ENCODE measurements at regions not wholly inside any gene's neighbourhood (a gene's known extent, or its start where the extent isn't known, plus 50 kb on each side); places are given as distances from the start of the nearest gene placed in this dataset.
"Not testable (repeated sequence)": the region's sequence is repeated elsewhere in the genome, so short reads cannot be mapped to it uniquely, and the experiment has no call there.

- not testable (repeated sequence) for H3K4me3 ChIP-seq (ENCODE audit: low read depth in 1 of 2, low read length in 2 of 2); H3K27me3 ChIP-seq (ENCODE audit: control insufficient read depth in 1 of 2, insufficient read depth in 2 of 2, low read length in 2 of 2); H3K4me1 ChIP-seq (ENCODE audit: insufficient read depth, low read length); H3K36me3 ChIP-seq (ENCODE audit: insufficient read depth, low read length); H3K9me3 ChIP-seq (ENCODE audit: low read length); H3K9ac ChIP-seq (ENCODE audit: low read length); H3K27ac ChIP-seq (ENCODE audit: low read depth, low read length)
Observed at GRCh38 chr1:238601604-238602003, 710.9 kb upstream of the ZP4 start.

- Histone ChIP-seq H3K9ac (ENCODE audit: low read length) (no peak overlapping the region), H3K27me3 (ENCODE audit: control insufficient read depth in 1 of 2, insufficient read depth in 2 of 2, low read length in 2 of 2) (no peaks in the 10 kb centered on the region)
Observed at GRCh38 chr1:238596703-238597102, 706.0 kb upstream of the ZP4 start.

GRCh38 chr1:238592621-238593020, 701.9 kb upstream of the ZP4 start:
- no peaks in the 10 kb centered on the region for H3K4me1 ChIP-seq (ENCODE audit: insufficient read depth, low read length)
- no peaks in the 10 kb centered on the region for H3K27me3 ChIP-seq (ENCODE audit: control insufficient read depth in 1 of 2, insufficient read depth in 2 of 2, low read length in 2 of 2)
- no peak overlapping the region for H3K27ac ChIP-seq (ENCODE audit: low read depth, low read length)
- H3K9ac ChIP-seq (ENCODE audit: low read length) = no peak overlapping the region
- no peak overlapping the region for H3K4me3 ChIP-seq (ENCODE audit: low read depth in 1 of 2, low read length in 2 of 2)
- H3K36me3 ChIP-seq (ENCODE audit: insufficient read depth, low read length) = no peaks in the 10 kb centered on the region
- H3K9me3 ChIP-seq (ENCODE audit: low read length) = no peaks in the 10 kb centered on the region

More at GRCh38 chr1:238596703-238597102, 706.0 kb upstream of the ZP4 start:
- Histone ChIP-seq H3K27ac (ENCODE audit: low read depth, low read length) (no peak overlapping the region), H3K4me1 (ENCODE audit: insufficient read depth, low read length) (no peaks in the 10 kb centered on the region), H3K4me3 (ENCODE audit: low read depth in 1 of 2, low read length in 2 of 2) (no peak overlapping the region), H3K9me3 (ENCODE audit: low read length) (no peaks in the 10 kb centered on the region), H3K36me3 (ENCODE audit: insufficient read depth, low read length) (no peaks in the 10 kb centered on the region)

- H3K4me3 ChIP-seq (ENCODE audit: low read depth in 1 of 2, low read length in 2 of 2) = no peak overlapping the region
- no peaks in the 10 kb centered on the region for H3K9me3 ChIP-seq (ENCODE audit: low read length)
- H3K27me3 ChIP-seq (ENCODE audit: control insufficient read depth in 1 of 2, insufficient read depth in 2 of 2, low read length in 2 of 2) = no peaks in the 10 kb centered on the region
- H3K4me1 ChIP-seq (ENCODE audit: insufficient read depth, low read length) = no peaks in the 10 kb centered on the region
- no peak overlapping the region for H3K9ac ChIP-seq (ENCODE audit: low read length)
- no peaks in the 10 kb centered on the region for H3K36me3 ChIP-seq (ENCODE audit: insufficient read depth, low read length)
- no peak overlapping the region for H3K27ac ChIP-seq (ENCODE audit: low read depth, low read length)
Observed at GRCh38 chr1:238589843-238590435, 699.2 kb upstream of the ZP4 start.

- Histone ChIP-seq H3K9me3 (ENCODE audit: low read length) (no peaks in the 10 kb centered on the region), H3K27ac (ENCODE audit: low read depth, low read length) (no peak overlapping the region), H3K9ac (ENCODE audit: low read length) (no peak overlapping the region), H3K4me3 (ENCODE audit: low read depth in 1 of 2, low read length in 2 of 2) (no peak overlapping the region), H3K36me3 (ENCODE audit: insufficient read depth, low read length) (no peaks in the 10 kb centered on the region), H3K27me3 (ENCODE audit: control insufficient read depth in 1 of 2, insufficient read depth in 2 of 2, low read length in 2 of 2) (no peaks in the 10 kb centered on the region), H3K4me1 (ENCODE audit: insufficient read depth, low read length) (no peaks in the 10 kb centered on the region)
Observed at GRCh38 chr1:238582816-238583215, 692.1 kb upstream of the ZP4 start.

- H3K36me3 ChIP-seq (ENCODE audit: insufficient read depth, low read length) = no peaks in the 10 kb centered on the region
- H3K9me3 ChIP-seq (ENCODE audit: low read length) = no peaks in the 10 kb centered on the region
- no peak overlapping the region for H3K27ac ChIP-seq (ENCODE audit: low read depth, low read length)
- no peaks in the 10 kb centered on the region for H3K27me3 ChIP-seq (ENCODE audit: control insufficient read depth in 1 of 2, insufficient read depth in 2 of 2, low read length in 2 of 2)
- H3K9ac ChIP-seq (ENCODE audit: low read length) = no peak overlapping the region
- no peak overlapping the region for H3K4me3 ChIP-seq (ENCODE audit: low read depth in 1 of 2, low read length in 2 of 2)
- no peaks in the 10 kb centered on the region for H3K4me1 ChIP-seq (ENCODE audit: insufficient read depth, low read length)
Observed at GRCh38 chr1:238581332-238581731, 690.6 kb upstream of the ZP4 start.

GRCh38 chr1:238568735-238569134, 678.0 kb upstream of the ZP4 start:
- no peaks in the 10 kb centered on the region for H3K27me3 ChIP-seq (ENCODE audit: control insufficient read depth in 1 of 2, insufficient read depth in 2 of 2, low read length in 2 of 2)
- no peaks in the 10 kb centered on the region for H3K9me3 ChIP-seq (ENCODE audit: low read length)
- H3K4me3 ChIP-seq (ENCODE audit: low read depth in 1 of 2, low read length in 2 of 2) = no peak overlapping the region
- no peaks in the 10 kb centered on the region for H3K4me1 ChIP-seq (ENCODE audit: insufficient read depth, low read length)
- H3K36me3 ChIP-seq (ENCODE audit: insufficient read depth, low read length) = no peaks in the 10 kb centered on the region
- H3K27ac ChIP-seq (ENCODE audit: low read depth, low read length) = no peak overlapping the region
- no peak overlapping the region for H3K9ac ChIP-seq (ENCODE audit: low read length)

GRCh38 chr1:238562341-238562740, 671.6 kb upstream of the ZP4 start:
- H3K9me3 ChIP-seq (ENCODE audit: low read length) = no peaks in the 10 kb centered on the region
- H3K27ac ChIP-seq (ENCODE audit: low read depth, low read length) = no peak overlapping the region
- H3K36me3 ChIP-seq (ENCODE audit: insufficient read depth, low read length) = no peaks in the 10 kb centered on the region
- H3K4me1 ChIP-seq (ENCODE audit: insufficient read depth, low read length) = no peaks in the 10 kb centered on the region
- no peak overlapping the region for H3K9ac ChIP-seq (ENCODE audit: low read length)
- H3K4me3 ChIP-seq (ENCODE audit: low read depth in 1 of 2, low read length in 2 of 2) = no peak overlapping the region
- H3K27me3 ChIP-seq (ENCODE audit: control insufficient read depth in 1 of 2, insufficient read depth in 2 of 2, low read length in 2 of 2) = no peaks in the 10 kb centered on the region

- H3K9me3 ChIP-seq (ENCODE audit: low read length) = no peaks in the 10 kb centered on the region
- no peaks in the 10 kb centered on the region for H3K27me3 ChIP-seq (ENCODE audit: control insufficient read depth in 1 of 2, insufficient read depth in 2 of 2, low read length in 2 of 2)
- no peak overlapping the region for H3K9ac ChIP-seq (ENCODE audit: low read length)
- H3K4me3 ChIP-seq (ENCODE audit: low read depth in 1 of 2, low read length in 2 of 2) = no peak overlapping the region
- no peak overlapping the region for H3K27ac ChIP-seq (ENCODE audit: low read depth, low read length)
- H3K36me3 ChIP-seq (ENCODE audit: insufficient read depth, low read length) = no peaks in the 10 kb centered on the region
- H3K4me1 ChIP-seq (ENCODE audit: insufficient read depth, low read length) = no peaks in the 10 kb centered on the region
Observed at GRCh38 chr1:238558746-238559145, 668.0 kb upstream of the ZP4 start.

- Histone ChIP-seq H3K9me3 (ENCODE audit: low read length) (no peaks in the 10 kb centered on the region), H3K27me3 (ENCODE audit: control insufficient read depth in 1 of 2, insufficient read depth in 2 of 2, low read length in 2 of 2) (no peaks in the 10 kb centered on the region), H3K9ac (ENCODE audit: low read length) (no peak overlapping the region), H3K27ac (ENCODE audit: low read depth, low read length) (no peak overlapping the region), H3K4me1 (ENCODE audit: insufficient read depth, low read length) (no peaks in the 10 kb centered on the region), H3K4me3 (ENCODE audit: low read depth in 1 of 2, low read length in 2 of 2) (no peak overlapping the region), H3K36me3 (ENCODE audit: insufficient read depth, low read length) (no peaks in the 10 kb centered on the region)
Observed at GRCh38 chr1:238558156-238558555, 667.4 kb upstream of the ZP4 start.

GRCh38 chr1:238552271-238552670, 661.5 kb upstream of the ZP4 start:
- Histone ChIP-seq H3K4me1 (ENCODE audit: insufficient read depth, low read length) (no peaks in the 10 kb centered on the region), H3K9ac (ENCODE audit: low read length) (no peak overlapping the region), H3K27me3 (ENCODE audit: control insufficient read depth in 1 of 2, insufficient read depth in 2 of 2, low read length in 2 of 2) (no peaks in the 10 kb centered on the region), H3K9me3 (ENCODE audit: low read length) (no peaks in the 10 kb centered on the region), H3K36me3 (ENCODE audit: insufficient read depth, low read length) (no peaks in the 10 kb centered on the region), H3K27ac (ENCODE audit: low read depth, low read length) (no peak overlapping the region), H3K4me3 (ENCODE audit: low read depth in 1 of 2, low read length in 2 of 2) (no peak overlapping the region)

- Histone ChIP-seq H3K27ac (ENCODE audit: low read depth, low read length) (no peak overlapping the region), H3K27me3 (ENCODE audit: control insufficient read depth in 1 of 2, insufficient read depth in 2 of 2, low read length in 2 of 2) (no peaks in the 10 kb centered on the region), H3K4me1 (ENCODE audit: insufficient read depth, low read length) (no peaks in the 10 kb centered on the region), H3K9me3 (ENCODE audit: low read length) (no peaks in the 10 kb centered on the region), H3K9ac (ENCODE audit: low read length) (no peak overlapping the region), H3K4me3 (ENCODE audit: low read depth in 1 of 2, low read length in 2 of 2) (no peak overlapping the region), H3K36me3 (ENCODE audit: insufficient read depth, low read length) (no peaks in the 10 kb centered on the region)
Observed at GRCh38 chr1:238549137-238549536, 658.4 kb upstream of the ZP4 start.
